ENCODE measurements at regions not wholly inside any gene's neighbourhood (a gene's known extent, or its start where the extent isn't known, plus 50 kb on each side); places are given as distances from the start of the nearest gene placed in this dataset.

GRCh38 chr15:95281470-95281869 lies 1049.0 kb upstream of the NR2F2 start (continued):
- TF ChIP-seq HDAC6 (IDR thresholded peaks at IDR 0.05; ENCODE audit: low read depth, low read length): no peak
- no peak for TF ChIP-seq CHD7 (IDR thresholded peaks at IDR 0.05; ENCODE audit: insufficient replicate concordance, low read length)
- TF ChIP-seq SIN3A (conservative IDR thresholded peaks at IDR 0.05 in 1 of 2, IDR thresholded peaks at IDR 0.05 in 1 of 2; ENCODE audit: low read depth in 1 of 2, low read length in 2 of 2): no peak
- TF ChIP-seq EGR1 (IDR thresholded peaks at IDR 0.05; ENCODE audit: borderline replicate concordance, low read depth, low read length): no peak

Data from H1 (cell line).